Kidney (tissue), 13 donors: ENCODE measurements at regions not wholly inside any gene's neighbourhood (a gene's known extent, or its start where the extent isn't known, plus 50 kb on each side); places are given as distances from the start of the nearest gene placed in this dataset.

ENCODE experiments used
- DNase-seq, 5 donors: peaks; one replicate each; pipeline ENCODE4 v3.0.0-alpha.2; 2013 to 2020
- FAIRE-seq: peaks from 2 replicates; lab custom pipeline; 2012; peaks lifted over from hg19 to GRCh38; lab: Jason Lieb, UNC
- H3K27ac ChIP-seq, 2 donors: one replicate each; pipeline ENCODE4 v1.7.0; 2013; ENCODE audit warnings: low read depth in 2 of 2, low read length in 2 of 2, inconsistent platforms in 1 of 2
- H3K27me3 ChIP-seq: one replicate; pipeline ENCODE4 v1.7.1; 2013; ENCODE audit warnings: low read length, inconsistent platforms; ENCODE audit not compliant: control insufficient read depth, insufficient read depth
- H3K36me3 ChIP-seq, 3 donors: one replicate each; pipeline versions ENCODE4 v1.7.0 to v1.7.1; 2013; ENCODE audit warnings: low read length in 3 of 3, control low read depth in 1 of 3, inconsistent platforms in 1 of 3; ENCODE audit not compliant: insufficient read depth in 3 of 3, control insufficient read depth in 2 of 3
- H3K4me1 ChIP-seq, 3 donors: one replicate each; pipeline versions ENCODE4 v1.7.0 to v1.7.1; 2013; ENCODE audit warnings: low read length in 3 of 3, inconsistent platforms in 1 of 3, low read depth in 1 of 3; ENCODE audit not compliant: control insufficient read depth in 2 of 3, insufficient read depth in 2 of 3
- H3K4me3 ChIP-seq, 3 donors: one replicate each; pipeline versions ENCODE4 v1.7.0 to v1.8.1; 2013; ENCODE audit warnings: low read length in 3 of 3, control low read depth in 1 of 3, inconsistent platforms in 1 of 3
- H3K9ac ChIP-seq, 3 donors: one replicate each; pipeline versions ENCODE4 v1.7.0 to v1.7.1; 2013; ENCODE audit warnings: low read length in 3 of 3, control low read depth in 1 of 3, inconsistent platforms in 1 of 3
- H3K9me3 ChIP-seq, 3 donors: one replicate each; pipeline versions ENCODE4 v1.7.0 to v1.7.1; 2013; ENCODE audit warnings: low read length in 3 of 3, control low read depth in 1 of 3, inconsistent platforms in 1 of 3; ENCODE audit not compliant: control insufficient read depth in 2 of 3, insufficient read depth in 1 of 3
- intact Hi-C: fragments of 100-400 bp; cut with DNase I; formaldehyde crosslinking; loops from one replicate; pipeline ENCODE4 v1.11.1; 2022
- TF ChIP-seq, protein P1 (sequence below): IDR thresholded peaks from 3 replicates; pipeline ENCODE4 v1.5.1; 2012; ENCODE audit warnings: mild to moderate bottlenecking, moderate library complexity, borderline replicate concordance; ENCODE audit not compliant: insufficient read depth; ENCODE audit errors: extremely low read depth
- donor health status: control.
- donor health status: control.
- donor health status: control.
- donor health status: control.
- donor health status: control.
- donor health status: DM: yes; HTN: yes; CAD: no.
- donor health status: Normal renal cell carcinoma (clear cell type).

DNA sequence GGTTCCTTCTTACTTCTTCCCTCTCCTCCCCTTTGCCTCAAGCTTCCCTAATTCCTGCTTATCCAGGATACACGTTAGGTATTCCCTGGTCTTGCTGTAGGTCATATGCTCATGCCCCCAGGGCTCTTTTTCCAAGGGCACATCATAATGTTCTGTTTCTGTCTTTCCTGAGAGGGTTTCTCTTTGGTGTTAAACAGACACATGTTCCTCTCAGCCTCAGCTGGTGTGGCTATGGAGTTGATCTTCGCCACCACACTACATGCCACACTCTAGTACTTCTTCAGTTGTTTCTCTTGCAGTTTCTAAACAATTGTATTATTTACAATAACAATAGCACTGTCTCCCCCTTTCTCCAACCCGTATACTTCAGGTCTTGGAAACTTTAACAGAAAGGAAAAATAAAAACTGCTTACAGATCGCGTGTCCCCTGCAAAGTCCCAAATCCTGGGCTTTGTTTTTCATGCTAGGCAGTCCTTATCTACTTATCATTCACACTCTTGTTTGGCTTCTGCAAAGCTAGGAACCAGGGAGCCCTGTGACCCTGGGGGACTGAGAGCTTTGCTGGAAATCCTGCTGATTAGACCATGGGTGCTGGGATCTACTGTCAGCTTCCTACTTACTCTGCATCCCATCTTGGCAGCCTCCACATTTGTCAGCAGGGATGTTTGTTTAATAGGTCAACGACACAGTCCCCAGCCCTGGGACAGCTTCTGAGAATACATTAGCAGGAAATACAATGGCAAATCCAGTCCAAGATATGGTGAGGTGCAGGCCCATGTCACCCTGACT lies 193.9 kb upstream of the BMPER start:
- no peak overlapping the region for H3K27ac ChIP-seq
- no peak for FAIRE-seq
- no peaks in the 10 kb centered on the region for H3K9me3 ChIP-seq
- H3K27me3 ChIP-seq = no peaks in the 10 kb centered on the region
- no peak for DNase-seq
- TF ChIP-seq, protein P1, sequence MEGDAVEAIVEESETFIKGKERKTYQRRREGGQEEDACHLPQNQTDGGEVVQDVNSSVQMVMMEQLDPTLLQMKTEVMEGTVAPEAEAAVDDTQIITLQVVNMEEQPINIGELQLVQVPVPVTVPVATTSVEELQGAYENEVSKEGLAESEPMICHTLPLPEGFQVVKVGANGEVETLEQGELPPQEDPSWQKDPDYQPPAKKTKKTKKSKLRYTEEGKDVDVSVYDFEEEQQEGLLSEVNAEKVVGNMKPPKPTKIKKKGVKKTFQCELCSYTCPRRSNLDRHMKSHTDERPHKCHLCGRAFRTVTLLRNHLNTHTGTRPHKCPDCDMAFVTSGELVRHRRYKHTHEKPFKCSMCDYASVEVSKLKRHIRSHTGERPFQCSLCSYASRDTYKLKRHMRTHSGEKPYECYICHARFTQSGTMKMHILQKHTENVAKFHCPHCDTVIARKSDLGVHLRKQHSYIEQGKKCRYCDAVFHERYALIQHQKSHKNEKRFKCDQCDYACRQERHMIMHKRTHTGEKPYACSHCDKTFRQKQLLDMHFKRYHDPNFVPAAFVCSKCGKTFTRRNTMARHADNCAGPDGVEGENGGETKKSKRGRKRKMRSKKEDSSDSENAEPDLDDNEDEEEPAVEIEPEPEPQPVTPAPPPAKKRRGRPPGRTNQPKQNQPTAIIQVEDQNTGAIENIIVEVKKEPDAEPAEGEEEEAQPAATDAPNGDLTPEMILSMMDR = no peak
- no peak overlapping the region for H3K9ac ChIP-seq
- no peak overlapping the region for H3K4me3 ChIP-seq
- intact Hi-C loops = no loop called here
- no peaks in the 10 kb centered on the region for H3K36me3 ChIP-seq
- peaks cover 0 to 10% (median 0%) of the 10 kb centered on the region in 3 donors for H3K4me1 ChIP-seq

DNA sequence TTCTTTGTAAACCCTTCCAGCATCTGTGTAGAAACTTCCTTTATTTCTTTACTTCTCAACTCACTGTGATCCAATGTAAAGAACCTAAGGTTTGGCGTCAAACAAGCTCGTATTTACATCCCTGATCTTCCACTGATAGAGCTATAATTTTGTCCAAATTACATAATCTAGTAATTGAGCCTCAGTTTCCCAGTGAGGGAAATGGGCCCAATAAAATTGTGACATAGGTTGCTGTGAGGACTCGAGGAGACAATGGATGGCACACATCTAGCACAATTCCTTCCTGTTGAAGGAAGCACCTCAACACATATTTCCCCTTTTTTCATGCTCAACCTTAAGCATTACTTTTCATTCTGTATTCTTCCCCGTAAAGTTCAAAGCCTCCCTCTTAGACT lies 193.3 kb upstream of the BMPER start:
- FAIRE-seq (no peak), DNase-seq (no peak)
- H3K4me3 ChIP-seq = no peak overlapping the region
- intact Hi-C loops = no loop called here
- no peaks in the 10 kb centered on the region for H3K27me3 ChIP-seq
- H3K9ac ChIP-seq = no peak overlapping the region
- no peaks in the 10 kb centered on the region for H3K36me3 ChIP-seq
- no peaks in the 10 kb centered on the region for H3K9me3 ChIP-seq
- peaks cover 0 to 5% (median 0%) of the 10 kb centered on the region in 3 donors for H3K4me1 ChIP-seq
- no peak overlapping the region for H3K27ac ChIP-seq
- TF ChIP-seq, protein P1 = no peak

DNA sequence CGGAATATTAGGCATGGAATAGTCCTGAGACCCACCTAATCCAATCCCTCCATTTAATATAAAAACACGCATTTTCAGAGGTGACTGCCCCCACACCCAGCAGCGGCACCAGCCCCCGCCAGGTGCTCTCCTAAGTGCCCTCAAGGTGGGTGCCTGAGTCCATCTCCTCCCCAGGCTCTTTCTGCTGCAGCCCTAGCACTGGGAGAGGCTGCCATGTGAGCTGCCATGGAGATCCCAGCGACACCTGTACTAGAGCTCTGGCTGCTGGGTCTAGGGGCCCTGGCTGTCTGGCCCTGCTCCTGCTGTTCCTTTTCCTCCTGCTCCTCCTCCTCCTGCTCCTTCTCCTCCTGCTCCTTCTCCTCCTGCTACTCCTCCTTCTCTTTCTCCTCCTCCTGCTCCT lies 191.1 kb upstream of the BMPER start:
- intact Hi-C loops = no loop called here
- TF ChIP-seq, protein P1 = no peak

More for the DNA sequence above, 191.1 kb upstream of the BMPER start:
- H3K4me3 ChIP-seq = no peak overlapping the region
- no peak for DNase-seq
- H3K4me1 ChIP-seq = no peaks in the 10 kb centered on the region
- no peaks in the 10 kb centered on the region for H3K9me3 ChIP-seq
- no peak overlapping the region for H3K27ac ChIP-seq
- H3K9ac ChIP-seq = no peak overlapping the region
- no peaks in the 10 kb centered on the region for H3K27me3 ChIP-seq
- FAIRE-seq = no peak
- no peaks in the 10 kb centered on the region for H3K36me3 ChIP-seq
